Activated CD8-positive, alpha-beta T cell treated with anti-CD3 and anti-CD28 coated beads for 36 hours (primary cell): ENCODE measurements at regions not wholly inside any gene's neighbourhood (a gene's known extent, or its start where the extent isn't known, plus 50 kb on each side); places are given as distances from the start of the nearest gene placed in this dataset.

Experiments used
- ATAC-seq: fragments of 200-7000 bp; cut with Tn5 transposase; one replicate; pipeline ENCODE4 v1.10.0; 2021; ENCODE audit warnings: mild to moderate bottlenecking, moderate library complexity
- CTCF ChIA-PET: fragments of 350-600 bp; sonication (Branson Sonifier 250); formaldehyde crosslinking; loops from one replicate; lab custom pipeline; 2021; ENCODE audit warnings: antibody characterized with exemption; lab: Charles Lee
- POLR2A ChIA-PET: fragments of 350-600 bp; sonication (Branson Sonifier 250); formaldehyde crosslinking; loops from one replicate; lab custom pipeline; 2021; ENCODE audit warnings: antibody characterized with exemption; lab: Charles Lee
- DNase-seq: peaks from one replicate; pipeline ENCODE4 v3.0.0-alpha.2; 2020
- H3K27ac Mint-ChIP-seq: one replicate; pipeline ENCODE4 v1.8.0; 2021; ENCODE audit warnings: mild to moderate bottlenecking, mixed read lengths
- H3K27me3 Mint-ChIP-seq: one replicate; pipeline ENCODE4 v1.8.0; 2021; ENCODE audit warnings: mixed read lengths
- H3K36me3 Mint-ChIP-seq: one replicate; pipeline ENCODE4 v1.8.0; 2021; ENCODE audit warnings: low read depth, mixed read lengths
- H3K4me1 Mint-ChIP-seq: one replicate; pipeline ENCODE4 v1.8.0; 2021; ENCODE audit warnings: low read depth, mixed read lengths
- H3K4me3 Mint-ChIP-seq: one replicate; pipeline ENCODE4 v1.8.0; 2021; ENCODE audit warnings: mild to moderate bottlenecking, moderate library complexity, mixed read lengths
- H3K9me3 Mint-ChIP-seq: one replicate; pipeline ENCODE4 v1.8.0; 2021; ENCODE audit warnings: mixed read lengths
- intact Hi-C: fragments of 100-400 bp; cut with micrococcal nuclease; formaldehyde crosslinking; loops from one replicate; pipeline ENCODE4 v1.10.0; 2022
- TF ChIP-seq, protein P1 (sequence below): fragments of 200-600 bp; IDR thresholded peaks from one replicate; pipeline ENCODE4 v1.8.0; 2022; ENCODE audit warnings: antibody characterized with exemption, mild to moderate bottlenecking

DNA sequence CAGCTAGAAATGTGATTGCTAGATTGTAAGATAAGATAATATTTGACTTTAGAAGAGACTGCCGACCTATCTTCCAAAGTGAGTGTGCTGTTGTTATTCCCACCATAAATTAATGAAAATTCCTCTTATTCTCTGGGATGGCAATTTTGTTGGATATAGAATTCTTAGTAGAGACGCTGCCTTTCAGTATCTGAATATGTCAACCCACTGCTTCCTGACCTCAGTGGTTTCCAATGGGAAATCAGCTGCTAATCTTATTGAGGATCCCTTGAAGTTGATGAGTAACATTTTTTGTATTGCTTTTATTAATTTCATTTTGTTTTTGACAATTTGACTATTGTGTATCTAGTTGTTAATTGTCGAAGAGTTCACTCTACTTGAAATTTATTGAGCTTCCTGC, 313.0 kb downstream of the BMP2 start:
- CTCF ChIA-PET, result no interaction called here
- H3K27me3 Mint-ChIP-seq, result no peaks in the 10 kb centered on the region

DNA sequence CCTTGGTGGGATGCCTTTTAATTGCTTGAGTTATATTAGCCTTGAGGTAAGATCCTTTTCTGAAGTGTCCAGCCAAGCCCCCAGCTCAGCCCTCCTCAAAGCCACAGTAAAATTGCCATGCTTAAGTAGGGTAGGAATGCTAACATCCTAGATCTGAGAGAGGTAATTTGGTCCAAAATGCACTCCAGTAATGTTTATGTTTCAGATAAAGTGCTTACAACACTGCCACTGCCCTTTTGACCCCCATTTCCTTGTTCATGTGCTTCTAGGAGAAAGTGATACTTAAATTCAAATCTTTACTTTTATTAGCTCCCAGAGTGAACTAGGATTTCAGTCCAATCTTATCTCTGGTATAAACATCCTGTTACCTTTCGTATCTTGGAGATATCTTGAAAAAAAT, 318.0 kb downstream of the BMP2 start:
- intact Hi-C loops, result no loop called here
- ChIA-PET CTCF (no interaction called here), POLR2A (no interaction called here)
- H3K27me3 Mint-ChIP-seq, result no peaks in the 10 kb centered on the region
- no peak overlapping the region for H3K4me3 Mint-ChIP-seq
- DNase-seq, result no peak
- TF ChIP-seq, protein P1, sequence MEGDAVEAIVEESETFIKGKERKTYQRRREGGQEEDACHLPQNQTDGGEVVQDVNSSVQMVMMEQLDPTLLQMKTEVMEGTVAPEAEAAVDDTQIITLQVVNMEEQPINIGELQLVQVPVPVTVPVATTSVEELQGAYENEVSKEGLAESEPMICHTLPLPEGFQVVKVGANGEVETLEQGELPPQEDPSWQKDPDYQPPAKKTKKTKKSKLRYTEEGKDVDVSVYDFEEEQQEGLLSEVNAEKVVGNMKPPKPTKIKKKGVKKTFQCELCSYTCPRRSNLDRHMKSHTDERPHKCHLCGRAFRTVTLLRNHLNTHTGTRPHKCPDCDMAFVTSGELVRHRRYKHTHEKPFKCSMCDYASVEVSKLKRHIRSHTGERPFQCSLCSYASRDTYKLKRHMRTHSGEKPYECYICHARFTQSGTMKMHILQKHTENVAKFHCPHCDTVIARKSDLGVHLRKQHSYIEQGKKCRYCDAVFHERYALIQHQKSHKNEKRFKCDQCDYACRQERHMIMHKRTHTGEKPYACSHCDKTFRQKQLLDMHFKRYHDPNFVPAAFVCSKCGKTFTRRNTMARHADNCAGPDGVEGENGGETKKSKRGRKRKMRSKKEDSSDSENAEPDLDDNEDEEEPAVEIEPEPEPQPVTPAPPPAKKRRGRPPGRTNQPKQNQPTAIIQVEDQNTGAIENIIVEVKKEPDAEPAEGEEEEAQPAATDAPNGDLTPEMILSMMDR, result no peak
- H3K36me3 Mint-ChIP-seq, result no peaks in the 10 kb centered on the region
- H3K9me3 Mint-ChIP-seq, result peaks cover 2% of the 10 kb centered on the region
- H3K27ac Mint-ChIP-seq, result no peak overlapping the region
- H3K4me1 Mint-ChIP-seq, result no peaks in the 10 kb centered on the region
- no peak for ATAC-seq

More for the DNA sequence above, 313.0 kb downstream of the BMP2 start:
- no peak for DNase-seq
- Mint-ChIP-seq H3K4me1 (no peaks in the 10 kb centered on the region), H3K4me3 (no peak overlapping the region), H3K36me3 (no peaks in the 10 kb centered on the region), H3K9me3 (peaks cover 2% of the 10 kb centered on the region), H3K27ac (no peak overlapping the region)
- TF ChIP-seq, protein P1, result no peak
- POLR2A ChIA-PET, result no interaction called here
- ATAC-seq, result no peak
- intact Hi-C loops, result no loop called here

GRCh38 chr20:7087803-7088202, 320.3 kb downstream of the BMP2 start:
- H3K36me3 Mint-ChIP-seq, result no peaks in the 10 kb centered on the region
- ChIA-PET CTCF (no interaction called here), POLR2A (no interaction called here)
- intact Hi-C loops, result no loop called here
- no peak for DNase-seq
- H3K9me3 Mint-ChIP-seq, result peaks cover 2% of the 10 kb centered on the region
- no peaks in the 10 kb centered on the region for H3K27me3 Mint-ChIP-seq
- no peak overlapping the region for H3K27ac Mint-ChIP-seq
- TF ChIP-seq, protein P1, result no peak
- no peak for ATAC-seq
- H3K4me1 Mint-ChIP-seq, result no peaks in the 10 kb centered on the region
- H3K4me3 Mint-ChIP-seq, result no peak overlapping the region

DNA sequence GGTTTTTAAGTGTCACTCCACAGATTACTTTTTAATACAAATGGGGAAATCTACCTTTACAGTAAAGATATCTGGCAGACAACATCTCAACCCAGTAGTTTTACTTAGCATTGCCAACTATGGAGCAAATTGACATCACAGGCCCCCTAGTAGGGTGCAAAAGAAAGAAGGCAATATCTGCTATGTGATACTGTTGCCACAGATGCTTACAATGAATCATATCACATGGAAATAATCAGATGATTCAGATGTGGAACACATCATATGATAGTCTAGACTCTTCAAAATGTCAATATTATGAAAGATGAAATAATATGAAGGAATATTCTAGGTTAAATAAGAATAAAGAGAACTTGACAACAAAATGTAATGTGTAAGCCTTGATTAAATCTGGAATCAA, 322.5 kb downstream of the BMP2 start:
- peaks cover 2% of the 10 kb centered on the region for H3K9me3 Mint-ChIP-seq

DNA sequence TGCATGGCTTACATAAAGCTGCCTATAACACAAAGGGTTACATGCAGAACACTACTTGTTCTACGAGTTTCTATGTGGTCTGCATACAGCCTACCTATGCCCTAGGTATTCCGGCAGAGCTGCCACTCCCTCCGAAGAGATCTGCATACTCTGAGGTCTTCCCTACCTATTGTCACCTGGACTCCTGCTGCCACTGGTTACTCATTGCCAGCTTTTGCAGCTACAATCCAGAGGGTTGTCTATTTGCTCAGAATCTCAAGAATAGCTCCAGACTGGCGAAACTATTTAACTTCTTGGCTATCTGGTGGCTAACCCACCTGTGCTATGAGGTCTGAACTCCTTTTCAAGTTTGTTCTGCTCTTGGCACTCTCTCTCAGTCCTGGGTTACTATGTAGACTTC, 323.3 kb downstream of the BMP2 start:
- peaks cover 2% of the 10 kb centered on the region for H3K9me3 Mint-ChIP-seq

More for the DNA sequence above, 322.5 kb downstream of the BMP2 start:
- TF ChIP-seq, protein P1, result no peak
- intact Hi-C loops, result no loop called here
- Mint-ChIP-seq H3K36me3 (no peaks in the 10 kb centered on the region), H3K4me3 (no peak overlapping the region), H3K27me3 (no peaks in the 10 kb centered on the region), H3K4me1 (no peaks in the 10 kb centered on the region), H3K27ac (no peak overlapping the region)
- no peak for ATAC-seq
- ChIA-PET POLR2A (no interaction called here), CTCF (no interaction called here)
- DNase-seq, result no peak

More for the DNA sequence above, 323.3 kb downstream of the BMP2 start:
- POLR2A ChIA-PET, result no interaction called here
- H3K27me3 Mint-ChIP-seq, result no peaks in the 10 kb centered on the region
- intact Hi-C loops, result no loop called here
- CTCF ChIA-PET, result no interaction called here
- no peaks in the 10 kb centered on the region for H3K4me1 Mint-ChIP-seq
- TF ChIP-seq, protein P1, result no peak
- ATAC-seq (no peak), DNase-seq (no peak)
- no peak overlapping the region for H3K4me3 Mint-ChIP-seq
- H3K36me3 Mint-ChIP-seq, result no peaks in the 10 kb centered on the region
- H3K27ac Mint-ChIP-seq, result no peak overlapping the region
